GM18508 (cell line): ENCODE measurements at regions not wholly inside any gene's neighbourhood (a gene's known extent, or its start where the extent isn't known, plus 50 kb on each side); places are given as distances from the start of the nearest gene placed in this dataset.

Experiments used
- ATAC-seq: cut with Tn5 transposase; IDR thresholded peaks from one replicate; pipeline ENCODE4 v1.9.1; 2021; ENCODE audit warnings: moderate number of reproducible peaks; ENCODE audit not compliant: insufficient read depth, unreplicated experiment

GRCh38 chr9:107750741-107751566 is 261.4 kb upstream of the KLF4 start:
- peak; percentile 6 for ATAC-seq

- no peak for ATAC-seq
Observed at GRCh38 chr9:107749787-107750444, 260.3 kb upstream of the KLF4 start.

GRCh38 chr9:107744873-107745272 is 255.3 kb upstream of the KLF4 start:
- no peak for ATAC-seq

- no peak for ATAC-seq
Observed at GRCh38 chr9:107742531-107743309, 253.2 kb upstream of the KLF4 start.

GRCh38 chr9:107740088-107740980 is 250.8 kb upstream of the KLF4 start:
- no peak for ATAC-seq

- ATAC-seq: no peak
Observed at GRCh38 chr9:107739601-107740082, 250.1 kb upstream of the KLF4 start.

- ATAC-seq: no peak
Observed at GRCh38 chr9:107738789-107739188, 249.2 kb upstream of the KLF4 start.

- no peak for ATAC-seq
Observed at GRCh38 chr9:107737987-107738743, 248.6 kb upstream of the KLF4 start.

- no peak for ATAC-seq
Observed at GRCh38 chr9:107737610-107737986, 248.0 kb upstream of the KLF4 start.

GRCh38 chr9:107735821-107736220 is 246.3 kb upstream of the KLF4 start:
- ATAC-seq: no peak

- ATAC-seq: no peak
Observed at GRCh38 chr9:107734256-107735013, 244.9 kb upstream of the KLF4 start.

GRCh38 chr9:107733523-107733894 is 243.9 kb upstream of the KLF4 start:
- ATAC-seq: no peak

GRCh38 chr9:107732781-107733522 is 243.4 kb upstream of the KLF4 start:
- ATAC-seq: no peak

GRCh38 chr9:107731115-107731762 is 241.7 kb upstream of the KLF4 start:
- no peak for ATAC-seq

GRCh38 chr9:107730666-107731065 is 241.1 kb upstream of the KLF4 start:
- no peak for ATAC-seq

- no peak for ATAC-seq
Observed at GRCh38 chr9:107727086-107727780, 237.7 kb upstream of the KLF4 start.

- no peak for ATAC-seq
Observed at GRCh38 chr9:107723015-107723414, 233.4 kb upstream of the KLF4 start.
